ENCODE measurements at regions not wholly inside any gene's neighbourhood (a gene's known extent, or its start where the extent isn't known, plus 50 kb on each side); places are given as distances from the start of the nearest gene placed in this dataset.

- no peak for TF ChIP-seq CTCF (IDR thresholded peaks at IDR 0.05)
- no peak for TF ChIP-seq POLR2A (IDR thresholded peaks at IDR 0.05)
Measured at GRCh38 chr13:88115976-88116375, 444.8 kb downstream of the SLITRK5 start.

Data from ovary (tissue), 3 donors.